AG09319 (cell line): ENCODE measurements at regions not wholly inside any gene's neighbourhood (a gene's known extent, or its start where the extent isn't known, plus 50 kb on each side); places are given as distances from the start of the nearest gene placed in this dataset.

Experiments
- DNase-seq: peaks from one replicate; pipeline ENCODE4 v3.0.0-alpha.2; 2010; ENCODE audit warnings: low read depth; ENCODE audit errors: extremely low read depth
- CTCF ChIP-seq: IDR thresholded peaks from 2 replicates; pipeline ENCODE4 v1.5.1; 2011; ENCODE audit warnings: low read depth, mild to moderate bottlenecking, inconsistent platforms, low read length, moderate library complexity

GRCh38 chr7:94332571-94332970 is 62.1 kb upstream of the COL1A2 start:
- DNase-seq: no peak
- no peak for TF ChIP-seq CTCF

DNA sequence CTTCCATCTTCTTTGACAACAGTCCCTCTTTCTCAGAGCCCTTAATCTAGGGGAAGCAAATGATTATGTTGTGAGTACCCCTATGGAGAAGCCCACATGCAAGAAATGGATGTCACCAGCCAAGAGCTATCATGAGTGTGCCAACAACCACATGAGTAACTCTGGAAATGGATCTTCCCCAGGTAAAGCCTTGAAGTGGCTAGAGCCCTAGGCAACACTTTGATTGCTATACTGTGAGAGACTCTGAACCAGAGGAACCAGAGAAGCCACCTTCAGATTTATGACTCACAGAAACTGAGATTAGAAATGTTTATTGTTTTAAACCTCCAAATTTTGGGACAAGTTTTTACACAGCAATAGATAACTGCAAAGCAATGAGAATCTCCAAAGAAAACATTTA is 60.9 kb upstream of the COL1A2 start:
- DNase-seq: no peak
- TF ChIP-seq CTCF: no peak

GRCh38 chr7:94335586-94335985 is 59.1 kb upstream of the COL1A2 start:
- DNase-seq: no peak
- TF ChIP-seq CTCF: no peak

DNA sequence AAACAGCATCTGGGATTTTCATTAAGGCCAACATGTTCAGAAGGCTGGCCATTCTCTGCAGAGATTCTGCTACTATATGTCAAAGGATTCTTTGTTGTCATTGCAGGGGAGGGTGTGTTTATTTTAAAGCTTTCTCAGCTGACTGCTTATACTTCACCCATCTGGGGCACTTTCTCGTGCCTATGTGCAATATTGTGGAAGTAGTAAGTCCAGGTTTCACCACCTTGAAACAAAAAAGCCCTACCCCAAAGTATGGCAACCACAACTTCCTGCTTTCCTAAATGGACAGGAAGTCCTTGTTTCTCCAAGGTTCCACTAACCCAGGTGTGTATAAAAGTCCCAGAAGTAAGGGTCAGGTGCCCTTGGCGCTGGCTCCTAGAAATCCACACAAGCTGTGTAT is 58.7 kb upstream of the COL1A2 start:
- DNase-seq: no peak
- TF ChIP-seq CTCF: no peak

DNA sequence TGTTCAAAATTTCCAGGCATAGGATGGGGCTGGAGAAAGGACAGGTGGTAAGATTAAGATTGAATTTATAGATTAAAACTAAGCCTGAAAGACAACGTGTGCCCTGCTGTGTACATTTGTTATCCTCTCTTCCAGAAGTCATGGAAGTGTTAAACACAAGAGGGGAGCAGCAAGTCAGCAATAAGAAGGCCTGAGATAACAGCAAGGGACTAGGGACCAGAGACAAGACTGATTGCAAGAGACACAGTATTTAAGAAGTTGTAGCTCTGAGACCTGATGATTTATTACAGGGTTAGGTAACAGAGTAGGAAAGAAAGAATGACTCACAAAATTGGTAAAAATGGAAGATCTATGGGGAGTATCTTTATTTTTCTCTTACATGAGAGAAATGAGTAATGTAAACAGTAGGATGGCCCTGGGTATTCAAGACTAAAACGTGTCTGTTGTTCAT is 55.7 kb upstream of the COL1A2 start:
- DNase-seq: no peak
- TF ChIP-seq CTCF: no peak

DNA sequence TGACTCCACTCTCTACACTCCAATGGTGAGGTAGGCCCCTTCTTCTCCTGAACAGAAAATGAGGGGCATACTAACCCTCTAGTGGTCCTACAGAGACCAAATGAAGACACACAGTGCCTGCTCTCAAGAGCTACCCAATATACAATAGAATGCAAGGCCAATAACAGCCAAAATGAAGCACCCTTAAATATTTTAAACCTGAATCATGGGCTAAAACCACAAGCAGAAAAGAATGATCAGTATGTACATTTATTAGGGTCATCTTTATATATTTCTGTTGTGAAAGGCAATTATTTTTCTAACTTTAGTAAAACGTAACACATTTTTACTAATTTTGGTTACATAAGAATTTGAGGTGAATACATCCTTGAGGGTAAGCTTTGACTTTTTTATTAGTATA is 49.9 kb upstream of the COL1A2 start:
- no peak for DNase-seq
- no peak for TF ChIP-seq CTCF
